Heart left ventricle (tissue), 16 donors: ENCODE measurements at regions not wholly inside any gene's neighbourhood (a gene's known extent, or its start where the extent isn't known, plus 50 kb on each side); places are given as distances from the start of the nearest gene placed in this dataset.

ENCODE experiments used
- ATAC-seq, 4 donors: fragments of 200-7000 bp; cut with Tn5 transposase; one replicate each; pipeline ENCODE4 v1.9.1; 2020 to 2022; ENCODE audit warnings: moderate library complexity in 4 of 4, mild to moderate bottlenecking in 3 of 4, moderate number of reproducible peaks in 1 of 4
- DNase-seq, 5 donors: peaks; one replicate each; pipeline ENCODE4 v3.0.0-alpha.2; 2020
- H3K27ac ChIP-seq, 12 donors: fragments of 200-600 bp; sonication (generic) in 4 of 12; one replicate each; pipeline versions ENCODE4 v1.5.0 to v1.8.0; 2016 to 2022; ENCODE audit warnings: mild to moderate bottlenecking in 2 of 12
- H3K27me3 ChIP-seq, 9 donors: fragments of 200-600 bp; sonication (generic) in 2 of 9; one replicate each; pipeline versions ENCODE4 v1.5.1 to v1.8.0; 2016 to 2022; ENCODE audit warnings: mild to moderate bottlenecking in 3 of 9
- H3K36me3 ChIP-seq, 9 donors: fragments of 200-600 bp; sonication (generic) in 2 of 9; one replicate each; pipeline versions ENCODE4 v1.5.0 to v1.8.0; 2018 to 2022; ENCODE audit warnings: mild to moderate bottlenecking in 2 of 9
- H3K4me1 ChIP-seq, 12 donors: fragments of 200-600 bp; sonication (generic) in 4 of 12; one replicate each; pipeline versions ENCODE4 v1.5.0 to v1.8.0; 2016 to 2022; ENCODE audit warnings: mild to moderate bottlenecking in 3 of 12
- H3K4me3 ChIP-seq, 12 donors: fragments of 200-600 bp; sonication (generic) in 4 of 12; one replicate each; pipeline versions ENCODE4 v1.5.0 to v1.8.0; 2017 to 2022; ENCODE audit warnings: mild to moderate bottlenecking in 9 of 12, moderate library complexity in 4 of 12
- H3K9me3 ChIP-seq, 12 donors: fragments of 200-600 bp; sonication (generic) in 4 of 12; one replicate each; pipeline versions ENCODE4 v1.5.0 to v1.8.0; 2016 to 2022; ENCODE audit warnings: mild to moderate bottlenecking in 1 of 12
- CTCF ChIP-seq, 12 donors: fragments of 200-600 bp; sonication (generic) in 4 of 12; IDR thresholded peaks; one replicate each; pipeline versions ENCODE4 v1.5.0 to v1.8.0; 2018 to 2022; ENCODE audit warnings: antibody characterized with exemption in 12 of 12, mild to moderate bottlenecking in 5 of 12
- POLR2A ChIP-seq, 2 donors: fragments of 450-650 bp; IDR thresholded peaks; one replicate each; pipeline ENCODE4 v1.6.1; 2017; ENCODE audit warnings: antibody characterized with exemption in 2 of 2, mild to moderate bottlenecking in 2 of 2, moderate library complexity in 2 of 2
- WGBS, 4 donors: extraction: QIAGEN DNeasy Blood & Tissue Kit in 2 of 4; methylation state at CpG; one replicate each; pipeline versions ENCODE4 v1.1.5 to v1.1.7; 2013 to 2018; 5-methylcytosine and 5-hydroxymethylcytosine counted together
- intact Hi-C, 10 donors: fragments of 100-400 bp; cut with DNase I; formaldehyde crosslinking; loops; one replicate each; pipeline versions ENCODE4 v1.11.1 to v1.14.2; 2022
- donor health status: ischemic (EF 13 %, LVEDD 7.1; RV severe dilation, severe dysfunction).
- donor health status: healthy with polysubstance abuse.
- donor health status: DM: no; HTN: yes; CAD: no.
- donor health status: DM: no; HTN: no; CAD: no.
- donor health status: ischemic (EF 25% LVEDD 6.9; RV normal size, moderate dysfunction).
- donor health status: ischemic (EF 25% LVEDD 5.7; RV mildly dilated, moderate dysfunction).
- donor health status: healthy.
- donor health status: DM: yes; HTN: yes; CAD: no.
- donor health status: ischemic (EF 35%, LVEDD 5.7; RV mildly dilated, moderate dysfunction).
- donor health status: nonischemic (EF 11% LVEDD 7.7; RV severe dilation, severe dysfunction).
- donor health status: DM: yes; HTN: yes; CAD: no.
- donor health status: PGD.
- donor health status: ischemic (EF 29% LVEDD 5.4; RV normal size, mild dysfunction).
- donor health status: nonischemic (EF 23%, LVEDD 6.1; RV moderate dilation, normal function).

- no peak overlapping the region for H3K27ac ChIP-seq
- no peak overlapping the region for H3K4me3 ChIP-seq
- WGBS, 4 donors: 65 to 77% (median 67%) methylated on average over 3 of the region's 3 CpGs
- no peaks in the 10 kb centered on the region for H3K36me3 ChIP-seq
- ATAC-seq: no peak
- H3K9me3 ChIP-seq: no peaks in the 10 kb centered on the region
- no peaks in the 10 kb centered on the region for H3K27me3 ChIP-seq
- no peak for DNase-seq
- no peak for TF ChIP-seq POLR2A (IDR thresholded peaks at IDR 0.05)
- no peak for TF ChIP-seq CTCF (IDR thresholded peaks at IDR 0.05)
- intact Hi-C loops: no loop called here
- no peaks in the 10 kb centered on the region for H3K4me1 ChIP-seq
Measured at GRCh38 chr2:198697218-198697617, 760.5 kb downstream of the SATB2 start.

- no peaks in the 10 kb centered on the region for H3K9me3 ChIP-seq
Measured at GRCh38 chr2:198695879-198696278, 761.9 kb downstream of the SATB2 start.

GRCh38 chr2:198692907-198693510 lies 764.7 kb downstream of the SATB2 start:
- Histone ChIP-seq H3K27ac (no peak overlapping the region), H3K4me1 (no peaks in the 10 kb centered on the region), H3K9me3 (peaks cover 0 to 5% (median 0%) of the 10 kb centered on the region in 12 donors), H3K27me3 (no peaks in the 10 kb centered on the region), H3K4me3 (no peak overlapping the region), H3K36me3 (no peaks in the 10 kb centered on the region)
- no peak for DNase-seq
- TF ChIP-seq CTCF (IDR thresholded peaks at IDR 0.05) (no peak), POLR2A (IDR thresholded peaks at IDR 0.05) (no peak)
- intact Hi-C loops: no loop called here
- ATAC-seq: no peak
- WGBS, 4 donors: 55 to 74% (median 65%) methylated on average over 9 of the region's 9 CpGs

More at GRCh38 chr2:198695879-198696278, 761.9 kb downstream of the SATB2 start:
- TF ChIP-seq POLR2A (IDR thresholded peaks at IDR 0.05): no peak
- no peak for TF ChIP-seq CTCF (IDR thresholded peaks at IDR 0.05)
- H3K4me3 ChIP-seq: no peak overlapping the region
- H3K27me3 ChIP-seq: no peaks in the 10 kb centered on the region
- ATAC-seq: no peak
- no peaks in the 10 kb centered on the region for H3K36me3 ChIP-seq
- intact Hi-C loops: no loop called here
- no peak overlapping the region for H3K27ac ChIP-seq
- H3K4me1 ChIP-seq: no peaks in the 10 kb centered on the region
- DNase-seq: no peak

GRCh38 chr2:198691236-198691635 lies 766.5 kb downstream of the SATB2 start:
- WGBS, 4 donors: 91 to 96% (median 94%) methylated on average over 2 of the region's 2 CpGs
- no peak for DNase-seq
- Histone ChIP-seq H3K4me1 (no peaks in the 10 kb centered on the region), H3K9me3 (peaks cover 0 to 5% (median 0%) of the 10 kb centered on the region in 12 donors), H3K36me3 (no peaks in the 10 kb centered on the region), H3K27ac (no peak overlapping the region), H3K27me3 (no peaks in the 10 kb centered on the region), H3K4me3 (no peak overlapping the region)
- no peak for TF ChIP-seq CTCF (IDR thresholded peaks at IDR 0.05)
- intact Hi-C loops: no loop called here
- ATAC-seq: no peak
